Immature natural killer cell (primary cell): ENCODE measurements at regions not wholly inside any gene's neighbourhood (a gene's known extent, or its start where the extent isn't known, plus 50 kb on each side); places are given as distances from the start of the nearest gene placed in this dataset.
"Not testable (repeated sequence)": the region's sequence is repeated elsewhere in the genome, so short reads cannot be mapped to it uniquely, and the experiment has no call there.

ENCODE experiments used
- DNase-seq, 3 donors: peaks; one replicate each; pipeline ENCODE4 v3.0.0; 2022; ENCODE audit warnings: mixed read lengths in 1 of 3
- H3K27ac Mint-ChIP-seq, 6 donors: one replicate each; pipeline ENCODE4 v1.8.0; 2020; ENCODE audit warnings: mixed read lengths in 6 of 6, mild to moderate bottlenecking in 5 of 6, inconsistent platforms in 4 of 6, moderate library complexity in 3 of 6
- H3K27me3 Mint-ChIP-seq, 3 donors: one replicate each; pipeline ENCODE4 v1.8.0; 2020 to 2021; ENCODE audit warnings: low read depth in 3 of 3, mild to moderate bottlenecking in 3 of 3, mixed read lengths in 3 of 3, moderate library complexity in 3 of 3, inconsistent platforms in 1 of 3
- H3K36me3 Mint-ChIP-seq, 3 donors: one replicate each; pipeline ENCODE4 v1.8.0; 2020; ENCODE audit warnings: mixed read lengths in 3 of 3, inconsistent platforms in 2 of 3, mild to moderate bottlenecking in 2 of 3
- H3K4me1 Mint-ChIP-seq, 2 donors: one replicate each; pipeline ENCODE4 v1.8.0; 2020; ENCODE audit warnings: inconsistent platforms in 2 of 2, mild to moderate bottlenecking in 2 of 2, mixed read lengths in 2 of 2, moderate library complexity in 1 of 2
- H3K4me3 Mint-ChIP-seq, 5 donors: one replicate each; pipeline ENCODE4 v1.8.0; 2020; ENCODE audit warnings: mild to moderate bottlenecking in 5 of 5, mixed read lengths in 5 of 5, inconsistent platforms in 3 of 5, moderate library complexity in 3 of 5
- H3K9me3 Mint-ChIP-seq, 6 donors: one replicate each; pipeline ENCODE4 v1.8.0; 2020; ENCODE audit warnings: mild to moderate bottlenecking in 6 of 6, mixed read lengths in 6 of 6, inconsistent platforms in 4 of 6, moderate library complexity in 3 of 6

DNA sequence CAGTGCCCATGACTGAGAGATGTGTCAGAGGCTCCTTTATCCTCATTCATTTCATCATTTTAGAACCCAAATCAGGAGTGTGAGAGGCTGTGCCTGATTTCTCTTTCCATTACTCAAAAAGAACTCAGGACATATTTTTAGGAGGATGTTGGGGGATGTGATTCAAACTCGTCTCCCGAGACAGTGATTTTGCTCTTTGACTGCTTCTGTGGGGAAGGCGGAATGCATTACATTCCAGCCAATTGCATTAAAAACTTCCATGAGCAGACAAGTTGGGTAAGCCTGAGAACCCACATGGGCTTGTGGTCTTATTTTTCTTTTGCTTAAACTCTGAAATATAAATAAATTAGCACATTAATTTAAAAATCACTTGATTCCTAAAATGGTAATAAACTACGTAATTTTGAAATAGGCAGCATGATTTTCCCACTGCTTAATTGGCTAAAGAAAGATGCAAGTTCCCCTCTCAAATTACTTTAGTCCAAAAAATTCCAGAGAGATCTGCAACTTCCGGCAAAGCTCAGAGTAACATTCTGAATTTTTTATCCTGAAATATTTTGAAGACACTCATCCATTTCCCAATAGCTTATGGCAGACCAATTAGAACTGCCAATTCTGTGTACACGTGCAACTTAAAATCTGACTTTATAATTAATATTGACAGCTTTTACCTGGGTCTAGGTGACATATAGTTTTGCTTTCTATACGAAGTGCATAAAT lies 185.6 kb downstream of the C7orf25 start:
- no peak overlapping the region for H3K27ac Mint-ChIP-seq
- no peaks in the 10 kb centered on the region for H3K4me1 Mint-ChIP-seq
- H3K4me3 Mint-ChIP-seq, result no peak overlapping the region
- H3K9me3 Mint-ChIP-seq, result peaks cover 0 to 2% (median 0%) of the 10 kb centered on the region in 6 donors
- DNase-seq, result no peak
- H3K36me3 Mint-ChIP-seq, result no peaks in the 10 kb centered on the region
- H3K27me3 Mint-ChIP-seq, result no peaks in the 10 kb centered on the region

DNA sequence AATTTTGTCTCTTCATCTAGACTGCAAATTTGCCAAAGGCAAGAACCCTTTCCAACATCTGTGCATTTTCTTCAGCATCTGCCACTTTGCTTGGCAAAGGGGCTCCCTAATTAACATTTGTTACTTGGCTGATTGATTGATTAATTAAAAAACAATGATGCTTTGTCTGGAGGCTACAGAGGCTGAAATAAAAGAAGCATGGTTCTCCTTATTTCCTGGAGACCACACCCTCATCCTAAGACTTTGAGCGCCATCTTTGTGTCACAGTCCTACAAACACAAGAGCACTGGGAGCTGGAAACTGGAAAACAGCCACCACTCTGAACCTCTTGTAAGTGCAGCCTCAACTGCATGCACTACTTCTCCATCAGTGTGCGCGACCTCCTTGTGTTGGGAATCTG lies 189.2 kb downstream of the C7orf25 start:
- Mint-ChIP-seq H3K27ac (no peak overlapping the region), H3K4me3 (no peak overlapping the region), H3K27me3 (no peaks in the 10 kb centered on the region), H3K4me1 (no peaks in the 10 kb centered on the region), H3K9me3 (peaks cover 0 to 2% (median 0%) of the 10 kb centered on the region in 6 donors), H3K36me3 (no peaks in the 10 kb centered on the region)
- DNase-seq, result no peak

DNA sequence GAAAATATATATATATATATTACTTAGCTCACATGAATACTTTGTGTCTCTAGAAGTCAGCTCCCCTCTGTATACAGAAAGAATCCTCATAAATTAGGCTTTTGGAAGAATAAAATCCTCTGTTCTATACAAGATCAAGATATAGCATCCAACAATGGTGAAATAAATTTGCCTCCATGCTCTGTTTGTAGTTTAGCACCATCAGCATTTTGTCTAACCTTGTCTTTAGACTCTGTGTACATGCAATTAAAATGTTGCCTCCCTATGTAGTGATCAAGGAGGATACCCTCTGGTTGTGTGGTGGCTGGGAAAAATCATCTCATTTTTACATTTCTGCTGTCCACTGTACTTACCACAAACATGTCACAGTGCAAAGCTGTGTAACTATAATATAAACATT lies 189.7 kb downstream of the C7orf25 start:
- H3K4me1 Mint-ChIP-seq, result no peaks in the 10 kb centered on the region
- DNase-seq, result no peak
- no peaks in the 10 kb centered on the region for H3K27me3 Mint-ChIP-seq
- no peaks in the 10 kb centered on the region for H3K36me3 Mint-ChIP-seq
- no peak overlapping the region for H3K4me3 Mint-ChIP-seq
- no peak overlapping the region for H3K27ac Mint-ChIP-seq
- peaks cover 0 to 2% (median 0%) of the 10 kb centered on the region in 6 donors for H3K9me3 Mint-ChIP-seq

DNA sequence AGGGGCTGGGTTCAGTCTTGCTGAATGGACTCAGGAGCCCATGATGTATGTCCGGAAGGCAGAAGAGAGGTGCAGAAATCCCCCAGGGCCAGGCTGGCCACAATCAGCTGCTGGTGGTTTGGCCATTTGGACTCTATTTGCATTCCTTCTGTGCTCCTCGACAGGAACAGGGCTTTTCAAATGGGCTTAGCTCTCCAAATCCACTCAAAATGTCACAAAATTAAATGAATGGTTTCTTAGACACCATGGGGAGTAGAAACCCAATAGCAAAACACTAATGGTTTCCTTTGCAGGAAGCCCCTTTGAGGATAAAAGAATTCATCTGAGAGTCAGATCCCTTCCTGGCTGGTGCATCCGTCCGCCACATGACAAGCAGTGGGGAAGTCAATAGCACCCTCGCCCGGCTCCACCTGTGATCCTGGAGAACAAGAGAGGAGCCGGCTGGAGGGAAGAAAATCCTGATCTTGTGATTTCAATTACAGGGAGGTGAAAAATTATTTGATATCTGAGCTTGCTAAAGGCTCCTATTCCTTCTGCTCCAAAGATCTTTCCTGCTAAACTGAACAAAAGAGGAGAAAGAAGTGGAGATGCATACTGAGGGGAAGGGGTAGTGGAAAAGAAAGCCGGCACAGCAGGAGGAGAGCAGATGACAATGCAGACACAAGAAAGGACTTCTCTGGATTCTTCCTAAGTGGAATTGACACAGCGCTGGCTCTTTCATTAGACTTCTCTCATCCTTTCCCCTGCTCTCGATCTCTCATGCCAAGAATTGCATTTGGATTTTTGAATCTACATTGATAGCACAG lies 190.7 kb downstream of the C7orf25 start:
- Mint-ChIP-seq H3K9me3 (peaks cover 0 to 3% (median 0%) of the 10 kb centered on the region in 6 donors), H3K4me3 (no peak overlapping the region), H3K4me1 (no peaks in the 10 kb centered on the region), H3K27me3 (no peaks in the 10 kb centered on the region), H3K27ac (no peak overlapping the region), H3K36me3 (no peaks in the 10 kb centered on the region)
- DNase-seq, result no peak

GRCh38 chr7:42720012-42720411 lies 191.9 kb downstream of the C7orf25 start:
- H3K4me1 Mint-ChIP-seq, result no peaks in the 10 kb centered on the region
- DNase-seq, result no peak
- H3K36me3 Mint-ChIP-seq, result no peaks in the 10 kb centered on the region
- peaks cover 0 to 3% (median 0%) of the 10 kb centered on the region in 6 donors for H3K9me3 Mint-ChIP-seq
- no peak overlapping the region for H3K4me3 Mint-ChIP-seq
- H3K27ac Mint-ChIP-seq, result no peak overlapping the region
- no peaks in the 10 kb centered on the region for H3K27me3 Mint-ChIP-seq

DNA sequence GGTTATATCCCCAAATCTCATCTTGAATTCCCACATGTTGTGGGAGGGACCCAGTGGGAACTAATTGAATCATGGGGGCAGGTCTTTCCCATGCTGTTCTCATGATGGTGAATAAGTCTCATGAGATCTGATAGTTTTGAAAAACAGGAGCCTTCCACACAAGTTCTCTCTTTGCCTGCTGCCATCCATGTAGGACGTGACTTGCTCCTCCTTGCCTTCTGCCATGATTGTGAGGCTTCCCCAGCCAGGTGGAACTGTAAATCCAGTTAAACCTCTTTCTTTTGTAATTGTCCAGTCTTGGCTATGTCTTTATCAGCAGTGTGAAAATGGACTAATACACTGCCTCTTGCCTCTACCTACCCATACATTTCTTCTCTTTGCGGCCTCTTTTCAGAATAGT lies 193.4 kb downstream of the C7orf25 start:
- not testable (repeated sequence) for H3K9me3 Mint-ChIP-seq, H3K27me3 Mint-ChIP-seq, H3K36me3 Mint-ChIP-seq, H3K27ac Mint-ChIP-seq, H3K4me3 Mint-ChIP-seq, H3K4me1 Mint-ChIP-seq, DNase-seq

GRCh38 chr7:42714356-42714755 lies 197.5 kb downstream of the C7orf25 start:
- no peak for DNase-seq
- H3K9me3 Mint-ChIP-seq, result peaks cover 0 to 3% (median 0%) of the 10 kb centered on the region in 6 donors
- no peak overlapping the region for H3K4me3 Mint-ChIP-seq
- H3K27ac Mint-ChIP-seq, result no peak overlapping the region
- H3K36me3 Mint-ChIP-seq, result no peaks in the 10 kb centered on the region
- no peaks in the 10 kb centered on the region for H3K4me1 Mint-ChIP-seq
- no peaks in the 10 kb centered on the region for H3K27me3 Mint-ChIP-seq

- Mint-ChIP-seq H3K36me3 (no peaks in the 10 kb centered on the region), H3K4me3 (no peak overlapping the region), H3K9me3 (peaks cover 0 to 7% (median 0%) of the 10 kb centered on the region in 6 donors), H3K4me1 (no peaks in the 10 kb centered on the region), H3K27ac (no peak overlapping the region), H3K27me3 (peaks cover 0 to 4% (median 0%) of the 10 kb centered on the region in 3 donors)
- no peak for DNase-seq
Observed at GRCh38 chr7:42709284-42709683, 202.6 kb downstream of the C7orf25 start.

- Mint-ChIP-seq H3K27me3 (peaks cover 0 to 4% (median 0%) of the 10 kb centered on the region in 3 donors), H3K4me1 (no peaks in the 10 kb centered on the region), H3K27ac (no peak overlapping the region), H3K9me3 (peaks cover 0 to 7% (median 0%) of the 10 kb centered on the region in 6 donors), H3K36me3 (no peaks in the 10 kb centered on the region), H3K4me3 (no peak overlapping the region)
- no peak for DNase-seq
Observed at GRCh38 chr7:42704710-42705109, 207.2 kb downstream of the C7orf25 start.

GRCh38 chr7:42702647-42703046 lies 209.2 kb downstream of the C7orf25 start:
- peaks cover 0 to 2% (median 0%) of the 10 kb centered on the region in 3 donors for H3K27me3 Mint-ChIP-seq
- H3K4me3 Mint-ChIP-seq, result no peak overlapping the region
- no peak overlapping the region for H3K27ac Mint-ChIP-seq
- H3K9me3 Mint-ChIP-seq, result peaks cover 0 to 7% (median 0%) of the 10 kb centered on the region in 6 donors
- no peak for DNase-seq
- H3K4me1 Mint-ChIP-seq, result no peaks in the 10 kb centered on the region
- no peaks in the 10 kb centered on the region for H3K36me3 Mint-ChIP-seq

DNA sequence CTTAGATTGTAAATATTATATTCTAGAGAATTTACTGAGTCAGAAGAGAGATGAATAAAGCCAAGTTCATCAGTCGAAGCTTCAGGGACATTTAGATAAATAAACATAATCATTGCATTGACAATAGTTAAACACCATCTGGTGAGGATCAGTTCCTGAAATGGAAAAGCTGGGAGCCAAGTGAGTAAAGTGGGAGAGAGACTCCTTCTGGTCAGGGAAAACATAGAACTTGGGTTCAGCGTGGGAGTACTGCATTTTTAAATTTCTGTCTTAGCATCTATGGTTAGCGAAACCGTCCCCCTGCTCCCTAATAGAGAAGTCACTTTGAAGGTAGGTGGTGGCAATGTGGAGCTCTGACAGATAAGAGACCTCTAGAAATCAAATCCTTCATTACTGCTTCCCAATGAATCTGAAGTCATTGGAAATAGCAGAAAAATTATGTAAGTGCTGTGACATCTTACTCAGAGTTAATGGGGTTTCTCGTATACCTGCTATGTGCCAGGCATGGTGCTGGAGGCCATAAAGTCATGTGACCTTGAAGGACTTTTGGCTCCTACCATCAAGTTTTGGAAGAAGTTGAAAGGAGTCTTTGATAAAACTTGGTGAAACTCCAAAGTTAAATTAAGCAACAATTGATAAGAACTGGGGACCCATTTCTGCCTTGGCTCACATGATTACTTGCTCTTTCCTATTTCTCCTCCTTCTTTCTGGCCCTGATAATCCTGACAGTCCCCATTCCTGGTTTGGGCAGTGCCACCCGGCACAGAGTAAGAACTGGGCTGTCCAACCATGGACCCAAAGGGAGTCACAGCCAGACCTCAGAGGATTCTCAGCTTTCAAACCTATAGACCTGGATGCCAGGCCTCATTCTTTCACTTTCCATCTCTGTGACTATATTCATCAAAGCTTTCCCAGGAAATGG lies 211.2 kb downstream of the C7orf25 start:
- H3K9me3 Mint-ChIP-seq, result peaks cover 0 to 4% (median 0%) of the 10 kb centered on the region in 6 donors
- H3K36me3 Mint-ChIP-seq, result no peaks in the 10 kb centered on the region
- no peaks in the 10 kb centered on the region for H3K4me1 Mint-ChIP-seq

DNA sequence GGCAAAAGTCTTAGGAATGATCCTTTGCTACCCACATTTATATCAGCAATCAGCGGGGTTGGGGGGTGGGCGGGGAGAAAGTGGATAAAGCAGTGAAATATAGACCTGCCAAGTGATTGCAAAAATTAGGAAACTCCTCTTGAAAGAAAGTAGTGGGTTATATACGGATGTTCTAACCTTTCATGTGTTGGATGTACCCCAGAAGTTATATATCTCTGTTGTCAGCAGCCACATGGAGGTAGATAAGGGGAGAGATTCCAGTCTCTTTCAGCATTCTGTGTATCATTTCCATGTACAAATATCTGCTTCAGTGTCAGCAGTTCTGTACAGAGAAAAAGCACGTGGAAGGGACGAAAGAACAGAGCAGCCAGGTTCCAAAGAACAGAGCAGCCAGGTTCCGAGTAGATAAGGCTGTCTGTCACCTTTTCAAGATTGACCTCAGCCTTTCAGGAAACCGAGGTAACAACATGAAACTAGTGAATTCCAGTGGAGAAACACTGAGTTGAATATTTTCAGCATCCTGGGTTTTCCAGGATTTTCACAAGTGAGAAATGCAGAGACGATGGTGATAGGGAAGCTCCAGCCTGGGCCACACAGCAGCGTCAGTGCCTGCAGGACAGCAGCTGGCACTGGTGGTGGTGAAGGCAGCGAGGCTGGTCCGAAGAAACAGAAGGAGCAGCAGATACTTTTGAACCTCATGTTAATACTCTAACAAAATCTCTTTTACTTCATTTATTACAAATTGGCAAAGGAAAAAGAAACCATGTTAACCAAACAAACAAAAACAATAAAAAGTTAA lies 212.3 kb downstream of the C7orf25 start:
- H3K36me3 Mint-ChIP-seq, result no peaks in the 10 kb centered on the region

More for the DNA sequence above, 211.2 kb downstream of the C7orf25 start:
- Mint-ChIP-seq H3K27ac (no peak overlapping the region), H3K4me3 (no peak overlapping the region), H3K27me3 (peaks cover 3 to 6% (median 3%) of the 10 kb centered on the region in 3 donors)
- no peak for DNase-seq

More for the DNA sequence above, 212.3 kb downstream of the C7orf25 start:
- Mint-ChIP-seq H3K9me3 (no peaks in the 10 kb centered on the region), H3K4me3 (no peak overlapping the region), H3K4me1 (no peaks in the 10 kb centered on the region), H3K27ac (no peak overlapping the region), H3K27me3 (peaks cover 3% of the 10 kb centered on the region in 3 donors)
- no peak for DNase-seq
